ENCODE measurements at regions not wholly inside any gene's neighbourhood (a gene's known extent, or its start where the extent isn't known, plus 50 kb on each side); places are given as distances from the start of the nearest gene placed in this dataset.

- TF ChIP-seq POLR2A (IDR thresholded peaks at IDR 0.05; ENCODE audit: low read length) (no peak), GATA1 (IDR thresholded peaks at IDR 0.05; ENCODE audit: low read depth, low read length) (no peak)
Measured at GRCh38 chr10:8296090-8296733, 241.7 kb downstream of the GATA3 start.
